Stimulated activated CD4-positive, alpha-beta T cell treated with anti-CD3 and anti-CD28 coated beads, Interleukin-2, amount 100 ng/mL, for 24 hours (primary cell): ENCODE measurements at regions not wholly inside any gene's neighbourhood (a gene's known extent, or its start where the extent isn't known, plus 50 kb on each side); places are given as distances from the start of the nearest gene placed in this dataset.

Experiments used
- DNase-seq, 2 donors: peaks; one replicate each; pipeline ENCODE4 v3.0.0-alpha.2; 2020

DNA sequence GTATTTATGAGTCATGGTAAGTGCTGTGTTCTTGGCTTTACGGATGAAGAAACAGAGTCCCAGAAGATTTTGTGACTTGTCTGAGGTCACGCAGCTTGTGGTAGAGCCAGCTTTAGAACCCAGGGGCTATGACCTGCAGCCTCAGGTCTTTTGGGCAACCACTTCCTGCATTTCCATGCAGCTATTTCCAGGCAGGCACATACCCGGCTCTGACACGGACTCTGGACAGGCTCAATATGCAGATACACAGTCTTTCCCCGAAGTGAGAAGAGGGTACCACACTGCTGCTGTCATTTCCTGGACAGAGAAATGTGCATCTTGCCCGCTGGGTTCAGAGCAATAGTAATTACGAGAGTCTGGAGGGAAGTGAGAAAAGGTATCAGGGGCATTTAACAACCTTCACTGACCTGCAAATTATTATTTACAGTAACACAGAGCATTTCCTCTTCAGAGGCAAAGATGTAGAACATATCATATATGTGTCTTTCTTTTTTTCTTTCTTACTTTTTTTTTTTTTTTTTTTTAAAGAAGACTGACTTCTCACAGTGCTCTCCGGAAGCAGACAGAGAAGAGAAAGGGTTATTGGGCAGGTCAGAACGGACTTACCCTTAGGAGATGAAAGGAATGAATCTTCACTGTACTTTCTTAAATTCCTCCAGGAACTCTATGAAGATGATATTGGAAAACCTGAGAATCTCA lies 185.1 kb downstream of the CLIC5 start:
- peak; percentile 47 to 65 for DNase-seq

DNA sequence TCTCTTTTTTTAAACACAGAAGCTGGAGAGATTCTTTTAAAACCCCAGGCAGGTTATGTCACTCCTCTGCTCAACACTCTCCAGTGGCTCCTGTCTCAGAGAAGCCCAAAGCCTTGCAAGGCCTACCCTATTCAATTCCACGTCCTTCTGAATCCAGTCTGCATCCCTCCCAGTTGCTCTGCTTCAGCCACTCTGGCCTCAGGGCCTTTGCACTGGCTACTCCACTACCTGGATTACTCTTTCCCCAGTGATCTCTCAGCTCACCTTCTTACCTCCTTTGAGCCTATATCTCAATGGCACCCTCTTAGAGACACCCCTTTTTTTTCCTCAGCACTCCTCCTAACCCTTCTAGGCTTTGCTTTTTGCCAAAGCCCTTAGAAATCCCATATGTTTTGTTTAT lies 185.8 kb downstream of the CLIC5 start:
- no peak for DNase-seq

DNA sequence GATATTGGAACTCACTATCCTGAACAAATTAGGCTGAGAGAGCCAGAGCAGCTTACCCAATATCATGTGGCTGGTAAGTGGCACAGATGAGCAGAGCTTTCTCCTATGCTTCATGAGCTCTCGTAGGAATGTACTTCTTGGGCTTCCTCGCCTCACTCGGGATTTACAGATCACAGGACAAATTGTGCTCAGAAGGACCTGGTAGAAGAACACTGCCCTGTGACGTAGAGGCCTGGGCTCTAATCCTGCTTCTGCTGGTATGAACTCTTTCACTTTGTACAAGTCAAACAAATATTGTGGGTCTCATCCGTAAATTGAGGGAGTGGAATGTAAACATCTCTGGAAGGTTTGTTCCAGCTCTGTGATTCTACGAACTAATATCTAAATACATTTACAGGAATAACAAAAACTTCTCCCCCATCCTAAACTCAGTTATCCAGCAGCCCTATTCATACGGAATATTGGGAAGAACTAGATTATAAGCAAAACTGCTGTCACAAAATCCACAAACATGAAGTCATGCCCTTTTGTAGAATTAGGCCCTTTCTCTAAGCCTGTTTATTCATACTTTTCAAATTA lies 187.6 kb downstream of the CLIC5 start:
- no peak for DNase-seq

DNA sequence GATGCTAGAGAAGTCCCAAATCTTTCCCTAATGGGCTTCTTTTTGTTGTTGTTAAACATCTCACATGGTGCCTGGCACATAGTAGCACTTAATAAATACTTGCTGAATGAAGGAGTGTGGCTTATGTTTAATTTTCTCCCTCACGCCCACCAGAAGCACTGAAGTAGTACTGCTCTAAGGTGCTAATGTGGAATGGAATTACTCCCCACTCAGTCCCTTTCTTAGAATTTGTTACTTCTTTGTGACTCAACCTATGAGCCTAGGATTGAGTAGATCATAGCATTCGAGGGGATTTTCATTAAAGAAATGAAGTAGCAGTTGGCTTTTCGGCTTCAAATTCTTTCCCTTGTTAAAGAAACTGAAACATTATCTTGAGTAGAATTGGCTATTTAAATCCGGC lies 192.8 kb downstream of the CLIC5 start:
- DNase-seq, result no peak

DNA sequence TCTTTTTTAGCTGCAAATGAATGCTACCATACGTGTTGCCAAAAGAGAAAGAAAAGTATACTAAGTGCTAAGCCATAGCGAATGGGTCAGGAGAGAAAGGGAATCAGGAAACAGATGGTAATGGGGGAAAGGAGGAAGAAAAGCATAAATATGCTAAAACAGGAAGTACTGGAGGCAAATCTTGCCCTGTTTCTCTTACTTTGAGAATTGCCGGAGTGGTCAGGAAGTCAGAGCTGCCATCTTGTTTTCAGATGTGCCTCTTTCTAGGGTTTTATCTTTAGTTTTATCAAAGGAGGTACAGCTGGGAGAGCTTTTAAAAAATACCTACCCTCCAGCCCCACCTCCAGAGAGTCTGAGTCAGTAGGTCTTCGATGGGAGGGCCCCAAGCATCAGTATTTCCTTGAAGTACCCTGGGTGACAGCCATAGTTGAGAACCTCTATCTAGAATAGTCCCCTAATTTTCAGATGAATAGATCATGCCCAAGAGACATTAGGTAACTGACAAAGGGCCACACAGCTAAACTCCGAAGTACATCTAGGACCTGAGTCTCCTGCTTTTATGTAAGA lies 193.3 kb downstream of the CLIC5 start:
- DNase-seq, result peak in 1 of 2 donors; percentile 43

DNA sequence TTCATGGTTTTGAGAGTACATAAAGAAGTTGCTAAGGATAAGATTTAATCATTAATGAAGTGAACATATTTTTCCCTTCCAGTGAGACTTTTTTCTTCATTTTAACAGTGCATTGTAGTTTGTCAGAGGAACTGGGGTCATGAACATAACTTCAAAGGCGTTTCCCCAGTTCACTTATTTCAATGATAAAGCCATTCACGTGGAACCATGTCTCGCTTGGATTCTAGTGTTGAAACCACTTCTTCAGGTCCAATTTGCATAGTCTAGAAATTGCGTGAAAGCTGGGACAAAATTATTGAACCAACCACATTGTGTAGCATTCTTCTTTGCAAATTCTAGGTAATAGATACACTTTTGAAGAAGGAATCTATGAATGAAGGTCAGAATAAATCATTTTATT lies 197.0 kb downstream of the CLIC5 start:
- DNase-seq, result no peak

DNA sequence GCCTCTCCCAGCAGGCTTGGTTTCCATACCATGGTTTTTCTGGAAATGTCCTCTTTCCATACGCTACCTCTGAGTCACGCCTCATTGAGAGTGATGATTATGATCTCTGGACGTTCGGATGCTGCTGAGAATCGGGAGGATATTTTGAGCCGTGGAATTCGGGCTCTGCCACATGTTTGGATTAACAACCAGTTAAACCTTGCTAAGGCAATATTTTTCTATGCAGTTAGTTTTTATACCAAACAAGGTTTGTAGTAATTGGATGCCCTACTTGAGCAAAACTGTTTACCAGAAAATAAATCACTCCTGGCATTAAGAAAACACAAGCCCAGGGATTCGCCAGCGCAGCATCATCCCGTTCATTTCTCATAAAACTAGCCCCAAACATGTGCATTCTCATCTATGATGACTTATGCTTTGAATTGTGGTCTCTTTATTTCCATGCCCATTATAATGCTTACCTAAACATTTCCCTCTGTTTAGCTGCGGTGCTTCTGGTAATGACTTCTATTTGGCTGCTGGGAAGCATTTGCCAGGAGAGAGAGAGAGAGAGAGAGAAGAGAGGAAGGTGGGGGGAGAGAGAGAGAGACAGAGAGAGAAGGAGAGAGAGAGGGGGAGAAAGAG lies 198.9 kb downstream of the CLIC5 start:
- no peak for DNase-seq

DNA sequence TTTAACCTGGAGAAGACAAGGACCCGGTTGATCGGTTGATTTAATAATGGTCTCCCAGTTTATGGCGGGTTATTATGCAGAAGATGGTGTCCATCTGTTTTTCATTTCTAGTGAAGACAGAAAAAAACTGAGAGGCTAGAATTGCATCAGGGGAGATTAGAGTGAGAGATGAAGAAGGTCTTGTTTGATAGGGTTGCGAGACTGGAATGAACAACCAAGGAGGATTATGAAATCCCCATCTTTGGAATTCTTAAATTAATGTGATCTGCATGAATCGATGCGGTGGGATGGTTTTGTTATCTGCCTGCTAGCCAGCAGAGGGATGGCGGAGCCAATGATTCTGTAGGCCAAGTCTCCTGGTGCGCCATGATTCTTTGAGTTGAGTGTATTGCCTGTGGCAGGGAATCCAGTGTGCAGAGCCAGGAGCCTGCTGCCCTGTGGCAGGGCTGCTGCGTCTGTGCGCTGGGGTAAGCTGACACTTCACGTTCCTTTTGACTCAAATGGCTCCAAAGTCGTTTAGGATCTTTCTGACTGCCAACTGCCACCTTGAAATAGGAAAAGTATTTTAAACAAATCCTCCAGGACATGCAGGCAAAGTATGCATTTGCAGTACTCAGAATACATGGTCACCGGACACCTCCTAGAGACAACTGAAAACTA lies 200.1 kb downstream of the CLIC5 start:
- DNase-seq, result no peak

DNA sequence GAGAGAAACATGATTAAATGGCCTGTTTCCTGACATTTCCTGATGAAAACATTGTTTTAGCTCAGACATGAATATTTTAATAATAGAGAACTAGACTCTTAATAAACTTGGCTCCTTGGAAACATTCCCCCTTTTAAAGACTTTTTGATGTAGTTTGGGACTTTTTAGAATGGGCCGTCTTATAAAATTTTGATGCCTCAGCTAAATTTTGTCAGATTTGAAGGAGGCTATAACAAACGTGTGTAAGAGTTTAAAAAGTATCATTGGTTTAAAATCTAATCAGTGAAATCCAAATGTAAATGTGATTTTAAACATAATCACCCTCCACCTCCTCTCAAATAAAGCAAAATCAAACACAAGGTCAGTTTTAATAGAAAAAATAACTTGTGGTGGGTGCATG lies 200.9 kb downstream of the CLIC5 start:
- DNase-seq, result no peak

DNA sequence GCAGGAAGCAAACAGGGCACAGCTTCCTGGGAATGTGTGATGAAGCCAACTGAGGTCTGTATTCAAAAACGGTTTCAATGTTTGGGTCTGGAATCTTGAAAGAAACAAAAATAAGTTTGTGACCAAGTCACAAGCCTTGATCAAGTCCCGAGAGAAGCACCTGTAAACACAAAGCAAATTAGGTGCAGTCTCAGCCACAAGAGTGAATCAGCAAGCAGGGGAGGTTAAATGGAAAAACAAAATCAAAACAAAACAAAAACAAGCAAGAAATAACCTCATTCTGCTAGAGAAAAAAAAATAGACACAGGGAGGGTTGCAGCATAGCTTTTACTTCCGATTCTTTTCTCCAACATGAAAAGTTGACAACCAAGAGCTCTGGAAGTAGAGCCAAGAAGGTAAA lies 201.7 kb downstream of the CLIC5 start:
- no peak for DNase-seq

DNA sequence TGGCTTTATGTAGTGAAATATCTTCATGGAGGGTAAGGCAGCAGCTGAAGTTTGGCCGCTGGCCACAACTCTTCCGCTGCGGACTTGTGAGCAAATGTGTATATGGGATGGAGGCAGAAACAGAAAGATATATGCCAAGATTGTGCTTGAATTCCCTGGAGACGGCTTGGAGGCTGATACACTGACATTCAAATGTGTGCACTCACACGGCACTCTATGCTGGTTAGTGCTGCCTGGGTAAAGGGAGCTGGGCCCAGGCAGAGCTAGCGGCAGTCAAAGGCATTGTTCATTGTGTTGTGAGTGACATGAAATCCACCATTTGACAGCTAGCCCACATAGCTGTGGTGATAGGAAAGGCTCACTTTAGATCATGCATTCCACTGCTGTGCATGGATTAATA lies 202.7 kb downstream of the CLIC5 start:
- no peak for DNase-seq

DNA sequence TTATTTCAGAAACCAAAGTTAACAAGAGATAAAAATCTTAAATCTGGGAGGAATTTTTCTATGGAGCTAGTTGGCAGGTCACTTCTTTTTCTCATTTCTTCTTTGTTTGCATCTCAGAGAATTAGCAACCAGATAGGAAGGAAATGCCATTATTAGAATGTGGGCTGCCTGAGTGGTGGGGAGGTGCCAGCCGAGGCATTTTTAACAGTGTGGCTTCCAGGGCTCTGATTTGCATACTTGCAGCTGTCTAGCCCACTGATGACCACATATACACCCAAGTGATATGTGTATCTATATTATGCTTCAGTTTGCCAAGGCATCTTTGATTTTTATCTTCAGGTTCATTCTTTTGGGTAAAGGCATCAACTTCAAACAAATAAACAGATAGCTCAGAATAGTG lies 206.7 kb downstream of the CLIC5 start:
- no peak for DNase-seq

DNA sequence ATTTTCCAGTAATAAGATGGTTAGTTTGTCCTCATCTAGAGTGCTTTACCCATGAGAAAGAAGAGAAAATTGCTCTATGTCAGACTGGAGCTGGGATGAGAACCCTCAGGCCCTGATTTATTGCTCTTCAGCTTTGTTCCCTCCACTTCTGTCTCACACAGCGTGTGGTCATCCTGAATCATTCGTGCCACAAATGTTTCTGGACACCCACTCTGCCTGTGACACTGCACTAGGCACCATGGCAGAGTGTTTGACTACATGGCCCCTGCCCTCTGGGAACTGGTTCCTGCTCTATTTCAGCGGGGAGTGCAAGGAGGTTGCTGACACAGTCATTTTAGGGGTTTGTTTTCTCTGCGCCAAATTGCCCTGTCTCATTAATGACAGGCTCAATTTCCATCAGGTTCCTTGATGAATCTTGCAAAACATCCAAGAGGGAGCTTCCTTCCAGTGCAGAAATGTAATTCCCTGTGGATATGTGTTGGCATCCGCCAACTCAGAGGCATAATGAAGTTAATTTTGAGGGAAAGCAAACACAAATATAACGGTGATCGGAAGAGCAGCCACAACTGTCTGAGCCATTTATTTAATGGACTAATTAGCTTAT lies 207.5 kb downstream of the CLIC5 start:
- DNase-seq, result no peak

DNA sequence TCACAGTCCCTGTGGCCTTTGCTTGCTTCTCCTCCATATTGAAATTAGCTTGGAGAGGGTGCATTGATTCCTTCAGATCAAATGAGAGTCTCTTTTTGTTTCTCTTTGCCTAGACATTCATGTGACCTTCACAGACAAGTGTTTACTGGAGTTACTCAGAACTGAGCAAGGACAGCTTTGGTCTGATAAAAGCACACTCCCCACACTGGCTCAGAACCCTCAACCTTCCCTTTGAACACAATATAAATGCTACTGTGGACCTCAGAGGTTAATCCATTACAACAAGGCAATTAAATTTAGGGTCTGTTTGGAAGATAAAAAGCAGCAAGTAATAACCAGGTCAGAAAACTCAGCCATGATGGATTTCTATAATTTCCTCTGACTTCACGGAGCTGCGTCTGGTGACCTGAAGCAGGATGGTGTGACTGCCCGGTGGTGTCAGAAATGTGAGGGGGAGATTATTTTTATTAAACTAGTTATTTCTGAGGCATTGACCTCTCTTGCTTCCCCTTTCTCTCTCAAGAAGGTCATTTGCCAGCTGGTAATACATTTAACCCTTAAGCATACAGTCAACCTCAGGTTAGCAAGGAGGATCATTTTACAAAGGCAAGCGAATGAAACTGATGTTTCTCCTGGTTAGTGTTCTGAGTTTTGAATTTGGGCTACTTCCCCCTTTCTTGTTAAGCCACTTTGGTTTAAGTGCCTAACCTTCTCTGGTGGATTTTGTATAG lies 208.2 kb downstream of the CLIC5 start:
- no peak for DNase-seq

DNA sequence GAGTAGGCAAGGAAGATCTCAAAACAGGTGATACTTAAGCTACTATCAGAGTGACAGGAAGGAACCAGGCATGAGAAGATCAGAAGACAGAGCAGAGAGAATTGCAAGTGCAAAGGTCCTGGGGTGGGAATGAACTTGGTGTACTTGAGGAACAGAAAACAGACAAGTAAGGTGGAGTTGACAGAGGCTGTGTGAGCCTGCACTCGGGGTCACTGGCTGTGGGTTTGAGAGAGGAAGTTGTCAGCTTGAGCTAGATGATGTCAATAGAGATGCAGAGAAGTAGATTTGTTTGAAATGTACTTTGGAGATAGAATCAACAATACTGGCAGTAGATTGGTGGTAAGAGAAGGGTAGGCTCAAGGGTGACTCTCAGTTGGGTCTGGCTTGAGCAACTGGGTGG lies 209.5 kb downstream of the CLIC5 start:
- no peak for DNase-seq

DNA sequence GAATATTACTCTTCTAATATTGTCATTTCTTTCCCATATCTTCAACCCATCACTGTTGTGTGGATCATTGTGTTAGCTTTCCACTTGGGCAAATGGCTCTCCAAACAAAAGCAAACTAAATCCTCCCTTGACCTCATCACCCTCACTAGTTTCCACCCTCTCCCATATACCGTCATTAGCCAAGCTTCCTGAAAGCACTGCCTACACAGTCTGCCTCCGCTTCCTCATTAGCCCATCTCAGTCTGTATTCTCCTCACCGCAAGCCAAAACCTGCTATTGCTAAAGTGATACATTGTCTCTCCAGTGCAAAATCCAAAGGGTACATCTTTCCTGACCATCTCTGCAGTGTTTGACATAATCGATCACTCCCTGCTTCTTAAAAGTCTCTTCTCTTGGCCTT lies 212.6 kb downstream of the CLIC5 start:
- no peak for DNase-seq

DNA sequence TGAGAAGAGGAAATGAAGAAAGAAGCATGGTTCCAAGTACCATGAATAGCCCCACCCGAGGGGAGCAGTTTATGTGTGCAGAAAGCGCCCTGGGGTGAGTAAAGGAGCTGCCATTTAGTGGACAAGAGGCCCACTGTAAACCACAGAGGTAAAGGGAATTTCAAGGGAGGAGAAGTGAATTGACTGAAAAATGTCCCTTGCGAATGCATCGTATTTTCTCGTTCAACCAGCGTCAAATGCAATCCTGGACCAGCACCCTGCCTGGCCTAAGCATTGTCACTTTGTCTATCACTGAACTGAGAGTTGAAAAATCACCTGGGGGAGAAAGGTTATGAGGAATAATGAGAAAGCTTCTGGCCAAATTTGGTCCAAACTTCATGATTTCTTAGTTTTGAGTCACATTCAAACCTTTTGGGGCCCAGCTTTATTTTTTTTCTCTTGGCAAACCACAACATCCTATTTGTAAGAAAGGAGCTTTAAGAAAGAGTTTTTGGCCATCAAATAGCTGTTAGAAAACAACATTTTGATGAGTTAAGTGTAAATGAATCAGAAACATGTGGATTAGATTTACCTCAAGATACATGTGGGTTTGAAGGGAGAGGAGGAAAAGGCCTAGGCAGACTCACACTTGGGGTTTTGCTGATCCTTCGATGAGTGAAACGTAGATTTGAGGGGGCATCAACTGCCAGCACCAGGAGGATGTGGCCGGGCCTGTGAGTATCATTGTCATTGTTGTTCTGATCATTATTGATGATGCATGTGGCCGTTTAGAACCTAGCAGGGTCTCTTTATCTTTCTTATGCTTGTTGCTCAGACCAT lies 214.0 kb downstream of the CLIC5 start:
- DNase-seq, result peak; percentile 55 to 60

DNA sequence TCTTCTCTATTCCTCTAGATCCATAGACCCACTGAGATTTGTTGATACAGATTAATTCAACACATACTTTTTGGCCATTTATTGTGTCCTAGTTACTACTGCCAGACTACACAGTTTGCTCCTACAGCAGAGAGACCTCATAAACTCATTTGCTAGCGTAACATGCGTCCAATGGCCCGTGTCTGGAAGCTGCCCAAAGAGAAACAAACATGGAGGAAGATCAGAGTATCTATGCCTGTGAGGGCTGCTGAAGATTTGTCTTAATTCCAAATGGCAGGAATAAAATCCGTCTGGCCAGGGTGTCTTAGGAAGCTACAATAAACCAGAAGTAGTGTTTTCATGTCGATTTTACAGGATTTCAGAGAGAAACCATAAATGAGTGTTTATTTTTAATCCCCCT lies 214.7 kb downstream of the CLIC5 start:
- DNase-seq, result no peak

DNA sequence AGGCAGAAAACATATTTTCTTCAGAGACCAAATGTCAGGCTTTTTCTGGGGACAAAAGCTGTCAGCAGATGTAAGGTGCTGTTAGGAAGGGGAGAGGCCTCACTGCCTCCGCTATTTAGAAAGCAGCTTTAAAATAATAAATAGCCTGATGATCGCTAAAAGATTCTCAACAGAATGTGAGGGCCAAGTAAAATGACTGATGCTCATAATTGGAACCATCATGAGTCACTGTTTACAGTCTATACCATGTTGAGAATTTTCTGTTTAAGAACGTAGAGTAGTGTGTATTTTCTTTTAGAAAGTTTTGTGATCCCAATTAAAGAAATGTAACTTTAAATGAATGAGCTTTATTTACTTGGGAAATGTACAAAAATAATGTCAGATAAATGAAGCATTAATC lies 220.0 kb downstream of the CLIC5 start:
- no peak for DNase-seq

DNA sequence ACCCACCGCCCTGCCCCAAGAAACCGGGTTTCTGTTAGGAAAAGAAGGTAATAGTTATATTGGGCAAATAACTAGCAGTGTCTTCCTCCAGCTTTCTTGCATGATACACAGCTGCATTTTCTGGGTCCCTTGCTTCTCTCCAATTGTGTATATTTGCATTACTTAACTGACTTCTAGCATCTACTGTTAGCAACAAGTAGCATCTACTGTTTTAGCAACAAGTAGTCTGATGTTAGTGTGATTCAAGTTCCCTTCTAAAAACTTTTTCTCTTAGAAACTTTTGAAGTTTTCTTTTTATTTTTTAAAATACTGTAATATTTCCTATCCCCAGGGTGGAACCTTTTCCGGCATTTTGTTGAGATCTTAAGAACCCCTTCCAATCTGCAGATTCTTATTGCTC lies 221.2 kb downstream of the CLIC5 start:
- DNase-seq, result no peak
